SU-DHL-6 (cell line): ENCODE measurements at regions not wholly inside any gene's neighbourhood (a gene's known extent, or its start where the extent isn't known, plus 50 kb on each side); places are given as distances from the start of the nearest gene placed in this dataset.

ENCODE experiments used
- H2AFZ ChIP-seq: fragments of 200-600 bp; sonication (generic); 2 replicates; pipeline ENCODE4 v1.6.1; 2014; ENCODE audit warnings: low read depth, mild to moderate bottlenecking, moderate library complexity, mixed read lengths, antibody characterized with exemption, low read length; ENCODE audit not compliant: severe bottlenecking
- H3F3A ChIP-seq: fragments of 200-600 bp; shearing (Covaris generic); 2 replicates; pipeline ENCODE4 v1.6.0; 2016; ENCODE audit warnings: antibody characterized with exemption, mild to moderate bottlenecking; ENCODE audit not compliant: insufficient read depth
- H3K27ac ChIP-seq: fragments of 200-600 bp; sonication (generic); 2 replicates; pipeline ENCODE4 v1.5.1; 2016; ENCODE audit warnings: low read depth, mild to moderate bottlenecking, low read length, moderate library complexity, mixed read lengths
- H3K27me3 ChIP-seq: fragments of 200-600 bp; sonication (generic), shearing (Covaris generic); 2 replicates; pipeline ENCODE4 v1.6.0; 2014; ENCODE audit warnings: mild to moderate bottlenecking, low read length
- H3K36me3 ChIP-seq: fragments of 200-600 bp; sonication (generic); 2 replicates; pipeline ENCODE4 v1.6.1; 2014; ENCODE audit warnings: mild to moderate bottlenecking, low read length, mixed read lengths
- H3K4me2 ChIP-seq: fragments of 300-600, 200-600 bp; shearing (Covaris generic), sonication (generic); 2 replicates; pipeline ENCODE4 v1.6.0; 2014; ENCODE audit warnings: low read length, low read depth, mild to moderate bottlenecking; ENCODE audit not compliant: poor library complexity, severe bottlenecking
- H3K4me3 ChIP-seq: fragments of 200-600 bp; sonication (generic); 2 replicates; pipeline ENCODE4 v1.5.1; 2014; ENCODE audit warnings: antibody characterized with exemption, low read length, mild to moderate bottlenecking, mixed read lengths; ENCODE audit not compliant: insufficient read depth, poor library complexity, severe bottlenecking
- H3K79me2 ChIP-seq: fragments of 200-600 bp; sonication (generic); 2 replicates; pipeline ENCODE4 v1.6.1; 2014; ENCODE audit warnings: mild to moderate bottlenecking, low read length, moderate library complexity; ENCODE audit not compliant: insufficient read depth
- H3K9ac ChIP-seq: fragments of 200-600 bp; sonication (generic); 2 replicates; pipeline ENCODE4 v1.7.0; 2014; ENCODE audit warnings: mild to moderate bottlenecking, low read length
- H3K9me2 ChIP-seq: fragments of 200-600 bp; sonication (generic); replicated peaks from 2 replicates; pipeline ENCODE4 v1.6.1; 2014; ENCODE audit warnings: low read length; ENCODE audit not compliant: insufficient read depth
- H3K9me3 ChIP-seq: fragments of 200-600 bp; sonication (generic); 2 replicates; pipeline ENCODE4 v1.6.1; 2014; ENCODE audit warnings: low read length, mixed read lengths; ENCODE audit not compliant: insufficient read depth
- H4K20me1 ChIP-seq: fragments of 200-600 bp; sonication (generic); 2 replicates; pipeline ENCODE4 v1.6.1; 2014; ENCODE audit warnings: low read depth, mild to moderate bottlenecking, antibody characterized with exemption, low read length, moderate library complexity, mixed read lengths
- EZH2phosphoT487 ChIP-seq: fragments of 200-600 bp; sonication (generic), shearing (Covaris generic); conservative IDR thresholded peaks from 2 replicates; pipeline ENCODE4 v1.6.1; 2018; ENCODE audit warnings: mild to moderate bottlenecking, antibody characterized with exemption, low read length, moderate library complexity, mixed read lengths
- TF ChIP-seq, protein P1 (sequence below): fragments of 200-600 bp; sonication (generic); IDR thresholded peaks from one replicate; pipeline ENCODE4 v1.5.1; 2017; ENCODE audit warnings: antibody characterized with exemption, mild to moderate bottlenecking, low read length, moderate library complexity; ENCODE audit not compliant: insufficient read depth, poor library complexity, severe bottlenecking

DNA sequence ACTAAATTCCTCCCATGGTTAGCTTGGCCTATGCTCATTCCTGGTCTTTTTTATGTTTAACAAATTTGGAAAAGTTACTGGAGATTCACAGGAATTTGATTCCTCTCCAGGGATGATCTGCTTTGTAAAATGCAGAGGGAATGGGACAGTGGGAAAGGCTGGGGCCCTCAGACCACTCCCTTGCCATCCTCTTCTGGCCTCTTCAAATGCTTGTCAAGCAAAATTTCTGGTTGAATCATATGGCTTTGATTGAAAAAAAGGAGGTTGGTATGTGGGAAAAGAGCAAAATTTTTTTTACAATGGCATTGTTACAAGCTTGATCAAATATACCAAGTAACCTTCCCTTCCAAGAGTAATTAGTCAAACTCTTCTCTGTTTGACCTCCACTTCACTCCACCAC is 225.1 kb downstream of the PIK3R1 start:
- H3K27me3 ChIP-seq: no peaks in the 10 kb centered on the region
- no peaks in the 10 kb centered on the region for H3K36me3 ChIP-seq
- no peak overlapping the region for H3K9ac ChIP-seq
- no peaks in the 10 kb centered on the region for H4K20me1 ChIP-seq
- H3K4me3 ChIP-seq: no peak overlapping the region
- H3K9me3 ChIP-seq: no peaks in the 10 kb centered on the region
- TF ChIP-seq EZH2phosphoT487: no peak
- TF ChIP-seq, protein P1, sequence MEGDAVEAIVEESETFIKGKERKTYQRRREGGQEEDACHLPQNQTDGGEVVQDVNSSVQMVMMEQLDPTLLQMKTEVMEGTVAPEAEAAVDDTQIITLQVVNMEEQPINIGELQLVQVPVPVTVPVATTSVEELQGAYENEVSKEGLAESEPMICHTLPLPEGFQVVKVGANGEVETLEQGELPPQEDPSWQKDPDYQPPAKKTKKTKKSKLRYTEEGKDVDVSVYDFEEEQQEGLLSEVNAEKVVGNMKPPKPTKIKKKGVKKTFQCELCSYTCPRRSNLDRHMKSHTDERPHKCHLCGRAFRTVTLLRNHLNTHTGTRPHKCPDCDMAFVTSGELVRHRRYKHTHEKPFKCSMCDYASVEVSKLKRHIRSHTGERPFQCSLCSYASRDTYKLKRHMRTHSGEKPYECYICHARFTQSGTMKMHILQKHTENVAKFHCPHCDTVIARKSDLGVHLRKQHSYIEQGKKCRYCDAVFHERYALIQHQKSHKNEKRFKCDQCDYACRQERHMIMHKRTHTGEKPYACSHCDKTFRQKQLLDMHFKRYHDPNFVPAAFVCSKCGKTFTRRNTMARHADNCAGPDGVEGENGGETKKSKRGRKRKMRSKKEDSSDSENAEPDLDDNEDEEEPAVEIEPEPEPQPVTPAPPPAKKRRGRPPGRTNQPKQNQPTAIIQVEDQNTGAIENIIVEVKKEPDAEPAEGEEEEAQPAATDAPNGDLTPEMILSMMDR: no peak
- H3K27ac ChIP-seq: no peak overlapping the region
- no peaks in the 10 kb centered on the region for H3K9me2 ChIP-seq
- H3K4me2 ChIP-seq: no peak overlapping the region
- H3K79me2 ChIP-seq: no peaks in the 10 kb centered on the region
- H2AFZ ChIP-seq: no peak overlapping the region
- no peaks in the 10 kb centered on the region for H3F3A ChIP-seq

DNA sequence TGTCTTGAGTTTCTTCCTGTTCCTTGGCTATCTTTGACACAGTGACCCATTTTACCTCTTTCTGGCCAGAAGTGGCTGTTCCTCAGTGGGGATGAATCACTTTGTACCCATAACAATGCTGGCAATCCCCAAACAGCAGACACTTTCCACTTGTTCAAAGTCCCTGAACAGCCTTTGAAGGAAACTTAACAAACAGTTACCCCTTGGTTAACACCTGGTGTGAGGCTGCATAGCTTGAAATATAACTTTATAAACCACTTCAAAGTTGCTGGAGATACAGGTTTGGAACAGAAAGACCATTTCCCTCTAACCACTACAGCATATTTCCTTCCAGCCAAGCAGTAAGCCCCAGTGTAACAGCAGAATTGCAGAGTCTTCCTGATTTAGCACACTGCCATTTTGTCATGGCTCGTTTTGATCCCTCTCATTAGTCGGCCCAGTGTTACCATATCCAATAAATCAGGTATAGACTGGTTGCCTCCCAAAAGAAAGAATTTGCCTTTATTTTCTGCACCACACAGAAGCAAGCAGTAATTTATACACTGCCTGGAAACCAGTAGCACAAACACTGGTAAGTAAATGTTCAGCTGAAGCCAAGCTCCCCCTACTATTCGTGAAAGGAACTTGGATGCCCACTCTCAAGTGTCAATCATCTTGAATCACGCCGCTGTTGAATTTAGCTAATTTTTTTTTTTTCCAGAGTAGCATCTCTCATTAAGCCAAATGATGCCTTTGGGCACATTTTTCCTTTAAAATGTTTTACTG is 225.9 kb downstream of the PIK3R1 start:
- H4K20me1 ChIP-seq: no peaks in the 10 kb centered on the region
- H3K79me2 ChIP-seq: no peaks in the 10 kb centered on the region
- no peak overlapping the region for H3K9ac ChIP-seq
- H2AFZ ChIP-seq: no peak overlapping the region
- H3K9me3 ChIP-seq: no peaks in the 10 kb centered on the region
- H3K4me2 ChIP-seq: no peak overlapping the region
- H3F3A ChIP-seq: no peaks in the 10 kb centered on the region
- H3K4me3 ChIP-seq: no peak overlapping the region
- no peaks in the 10 kb centered on the region for H3K27me3 ChIP-seq
- no peak overlapping the region for H3K27ac ChIP-seq
- TF ChIP-seq EZH2phosphoT487: no peak
- TF ChIP-seq, protein P1: no peak
- no peaks in the 10 kb centered on the region for H3K36me3 ChIP-seq
- no peaks in the 10 kb centered on the region for H3K9me2 ChIP-seq

DNA sequence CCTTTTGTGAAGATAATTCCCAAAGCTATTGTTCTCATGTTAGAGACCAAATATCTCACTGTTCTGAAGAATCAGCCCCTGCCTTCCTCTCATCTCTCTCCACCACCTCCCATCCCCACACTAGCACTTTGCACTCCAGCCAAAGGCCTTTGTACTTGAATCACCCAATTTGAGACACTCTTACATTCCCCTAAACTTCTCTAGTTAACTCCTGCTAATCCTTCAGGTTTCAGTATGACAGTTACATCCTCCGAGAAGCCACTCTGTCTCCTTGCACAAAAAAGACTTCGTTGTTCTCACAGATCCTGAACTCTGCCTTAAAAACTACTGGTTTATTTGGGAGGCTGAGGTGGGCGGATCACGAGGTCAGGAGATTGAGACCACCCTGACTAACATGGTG is 227.5 kb downstream of the PIK3R1 start:
- Histone ChIP-seq H3K79me2 (no peaks in the 10 kb centered on the region), H3K4me3 (no peak overlapping the region), H3K9ac (no peak overlapping the region), H3K27me3 (no peaks in the 10 kb centered on the region), H3K4me2 (no peak overlapping the region), H2AFZ (no peak overlapping the region), H3K9me3 (no peaks in the 10 kb centered on the region), H3F3A (no peaks in the 10 kb centered on the region), H3K36me3 (no peaks in the 10 kb centered on the region), H4K20me1 (no peaks in the 10 kb centered on the region), H3K27ac (no peak overlapping the region), H3K9me2 (no peaks in the 10 kb centered on the region)
- TF ChIP-seq, protein P1: no peak
- TF ChIP-seq EZH2phosphoT487: no peak
